NCI-H510A treated with DMSO at 0.1 percent for 48 hours (cell line): ENCODE measurements at regions not wholly inside any gene's neighbourhood (a gene's known extent, or its start where the extent isn't known, plus 50 kb on each side); places are given as distances from the start of the nearest gene placed in this dataset.
"Not testable (repeated sequence)": the region's sequence is repeated elsewhere in the genome, so short reads cannot be mapped to it uniquely, and the experiment has no call there.

ENCODE experiments used
- DNase-seq: peaks from one replicate; lab custom pipeline; 2025; lab: John Stamatoyannopoulos, UW

GRCh38 chr3:153919773-153920172, 201.4 kb upstream of the ARHGEF26 start:
- DNase-seq = no peak

- no peak for DNase-seq
Observed at GRCh38 chr3:153921826-153922225, 199.4 kb upstream of the ARHGEF26 start.

GRCh38 chr3:153925841-153926514, 195.2 kb upstream of the ARHGEF26 start:
- DNase-seq = no peak

- DNase-seq = no peak
Observed at GRCh38 chr3:153927107-153927506, 194.1 kb upstream of the ARHGEF26 start.

GRCh38 chr3:153928851-153929250, 192.3 kb upstream of the ARHGEF26 start:
- no peak for DNase-seq

- not testable (repeated sequence) for DNase-seq
Observed at GRCh38 chr3:153933481-153933880, 187.7 kb upstream of the ARHGEF26 start.

- DNase-seq = no peak
Observed at GRCh38 chr3:153944084-153944483, 177.1 kb upstream of the ARHGEF26 start.

- no peak for DNase-seq
Observed at GRCh38 chr3:153951276-153951675, 169.9 kb upstream of the ARHGEF26 start.

GRCh38 chr3:153952091-153952490, 169.1 kb upstream of the ARHGEF26 start:
- DNase-seq = no peak

GRCh38 chr3:153956613-153957012, 164.6 kb upstream of the ARHGEF26 start:
- DNase-seq = no peak

GRCh38 chr3:153957421-153957820, 163.8 kb upstream of the ARHGEF26 start:
- no peak for DNase-seq

GRCh38 chr3:153958635-153959595, 162.3 kb upstream of the ARHGEF26 start:
- no peak for DNase-seq

- DNase-seq = no peak
Observed at GRCh38 chr3:153960458-153961074, 160.6 kb upstream of the ARHGEF26 start.

GRCh38 chr3:153961494-153961893, 159.7 kb upstream of the ARHGEF26 start:
- DNase-seq = no peak

- no peak for DNase-seq
Observed at GRCh38 chr3:153963012-153963411, 158.2 kb upstream of the ARHGEF26 start.

- DNase-seq = no peak
Observed at GRCh38 chr3:153967260-153967659, 153.9 kb upstream of the ARHGEF26 start.

- no peak for DNase-seq
Observed at GRCh38 chr3:153970047-153970446, 151.1 kb upstream of the ARHGEF26 start.

- DNase-seq = no peak
Observed at GRCh38 chr3:153970741-153971347, 150.3 kb upstream of the ARHGEF26 start.

GRCh38 chr3:153972862-153973261, 148.3 kb upstream of the ARHGEF26 start:
- no peak for DNase-seq

GRCh38 chr3:153973722-153974265, 147.4 kb upstream of the ARHGEF26 start:
- DNase-seq = no peak

GRCh38 chr3:153974614-153975013, 146.6 kb upstream of the ARHGEF26 start:
- DNase-seq = no peak
